HG02588 (cell line): ENCODE measurements at regions not wholly inside any gene's neighbourhood (a gene's known extent, or its start where the extent isn't known, plus 50 kb on each side); places are given as distances from the start of the nearest gene placed in this dataset.
"Not testable (repeated sequence)": the region's sequence is repeated elsewhere in the genome, so short reads cannot be mapped to it uniquely, and the experiment has no call there.

ENCODE experiments used
- ATAC-seq: cut with Tn5 transposase; IDR thresholded peaks from one replicate; pipeline ENCODE4 v1.9.1; 2021; ENCODE audit warnings: mild to moderate bottlenecking, moderate library complexity; ENCODE audit not compliant: unreplicated experiment

DNA sequence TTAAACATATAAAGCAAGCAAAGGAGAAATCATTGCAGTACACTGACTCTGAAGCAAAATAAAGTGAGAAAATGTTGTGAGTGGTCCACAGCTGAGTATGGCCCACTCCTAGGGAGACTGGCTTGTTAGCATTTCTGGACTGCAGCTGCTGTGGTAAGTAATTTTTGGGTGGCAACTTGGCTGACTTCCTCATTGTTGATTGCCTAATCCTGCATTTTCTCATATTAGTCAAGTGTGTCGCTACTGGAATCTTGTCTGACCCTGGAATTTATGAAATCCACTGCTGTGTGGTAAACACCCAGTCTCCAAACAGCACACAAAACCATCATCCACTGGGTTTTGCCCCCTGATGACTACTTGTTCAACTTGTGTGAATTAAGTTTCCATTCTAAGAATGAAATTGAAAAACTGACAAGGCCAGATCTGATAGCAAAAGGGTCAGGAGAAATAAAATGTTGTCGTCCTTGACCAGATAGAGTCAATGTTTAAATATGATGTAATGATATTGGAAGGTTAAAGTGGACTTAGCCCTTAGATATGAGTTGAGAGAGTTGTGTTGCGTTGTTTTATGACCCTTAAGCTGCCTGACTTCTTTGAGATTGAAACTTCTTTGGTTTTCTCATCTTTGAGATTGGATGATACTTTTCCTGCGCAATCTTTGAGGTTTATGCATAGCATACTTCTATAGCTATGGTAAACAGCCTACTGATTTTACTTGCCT lies 106.6 kb upstream of the SEC22B start:
- ATAC-seq = not testable (repeated sequence)

DNA sequence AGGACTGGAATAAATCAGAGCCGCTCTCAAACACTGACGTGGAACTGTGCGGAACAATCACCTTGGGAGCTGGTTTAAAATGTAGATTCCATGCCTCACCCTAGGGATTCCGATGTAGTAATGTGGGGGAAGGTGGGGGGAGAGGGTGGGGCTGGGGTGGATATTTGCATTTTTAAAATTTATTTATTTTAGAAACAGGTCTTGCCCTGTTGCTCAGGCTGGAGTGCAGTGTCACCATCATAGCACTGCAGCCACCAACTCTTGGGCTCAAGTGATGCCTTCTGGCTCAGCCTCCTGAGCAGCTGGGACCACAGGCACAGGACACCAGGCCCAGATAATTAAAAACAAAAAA lies 101.9 kb upstream of the SEC22B start:
- ATAC-seq = not testable (repeated sequence)

DNA sequence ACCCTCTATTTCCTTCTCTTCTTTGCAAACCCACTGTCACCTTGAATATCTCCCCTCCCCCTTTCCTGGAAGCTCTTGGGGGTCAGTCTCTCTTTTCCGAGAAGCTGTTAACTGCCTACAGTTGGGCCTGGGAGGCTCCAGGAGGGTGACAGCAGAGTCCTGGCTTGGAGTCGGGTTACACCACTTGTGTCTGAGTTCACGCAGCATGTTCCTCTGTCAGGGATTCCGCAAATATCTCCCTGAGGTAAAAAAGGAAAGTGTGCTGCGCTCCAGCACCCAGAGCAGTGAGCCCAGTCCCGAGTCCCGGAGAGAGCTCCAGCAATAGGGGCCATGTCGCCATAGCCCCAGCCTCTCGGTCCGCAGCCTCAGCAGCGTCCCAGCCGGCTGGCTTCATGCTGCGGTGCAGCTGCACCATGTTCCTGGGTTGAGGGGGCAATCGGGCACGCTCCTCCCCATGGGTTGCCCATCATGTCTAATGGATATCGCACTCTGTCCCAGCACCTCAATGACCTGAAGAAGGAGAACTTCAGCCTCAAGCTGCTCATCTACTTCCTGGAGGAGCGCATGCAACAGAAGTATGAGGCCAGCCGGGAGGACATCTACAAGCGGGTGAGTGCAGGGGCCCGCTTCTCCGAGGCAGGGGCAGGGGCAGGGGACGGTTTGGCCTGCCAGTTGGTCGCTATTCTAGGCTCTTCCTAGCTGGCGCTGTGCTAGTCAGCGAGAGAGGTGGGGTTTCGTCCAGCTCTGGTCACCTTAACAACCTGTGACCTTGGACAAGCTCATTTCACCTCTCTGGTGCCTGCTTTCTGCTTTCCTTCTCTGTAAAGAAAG lies 101.3 kb upstream of the SEC22B start:
- ATAC-seq = not testable (repeated sequence)

DNA sequence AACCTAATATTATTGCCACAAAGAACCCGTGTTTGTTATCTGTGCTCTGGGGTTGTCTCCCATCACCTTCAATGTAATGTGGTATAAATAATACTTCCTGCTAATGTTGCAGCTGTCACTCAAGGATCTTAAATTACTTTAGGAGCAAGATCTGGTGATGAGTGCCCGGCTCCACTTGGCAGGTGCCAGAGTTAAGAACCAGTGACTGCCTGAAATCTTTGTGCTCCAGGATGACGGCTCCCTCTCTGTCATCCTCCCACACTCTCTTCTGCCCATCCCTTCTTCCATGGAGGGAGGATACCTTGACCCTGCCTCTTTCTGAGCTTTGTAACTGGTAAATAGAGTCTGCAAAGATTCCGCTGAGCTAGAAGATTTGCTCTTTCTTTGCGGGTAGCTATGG lies 100.4 kb upstream of the SEC22B start:
- not testable (repeated sequence) for ATAC-seq

DNA sequence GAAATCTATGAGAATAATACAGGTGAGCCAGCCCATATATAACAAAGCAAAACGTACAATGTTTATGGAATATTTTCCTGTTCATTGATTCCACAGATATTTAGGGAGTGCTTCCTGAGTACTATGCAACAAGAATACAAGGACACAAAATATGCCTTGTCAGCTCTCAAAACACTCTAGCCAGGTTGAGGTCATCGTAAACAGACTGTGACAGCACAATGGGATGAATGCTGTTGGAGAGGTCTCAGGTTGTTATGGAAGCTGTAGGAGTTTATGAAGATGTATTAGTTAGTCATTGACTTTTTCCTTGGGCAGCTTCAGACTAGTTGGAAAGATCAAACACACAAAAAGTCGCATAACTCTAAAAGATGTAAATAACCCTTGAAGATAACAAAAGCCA lies 98.1 kb upstream of the SEC22B start:
- ATAC-seq = not testable (repeated sequence)

DNA sequence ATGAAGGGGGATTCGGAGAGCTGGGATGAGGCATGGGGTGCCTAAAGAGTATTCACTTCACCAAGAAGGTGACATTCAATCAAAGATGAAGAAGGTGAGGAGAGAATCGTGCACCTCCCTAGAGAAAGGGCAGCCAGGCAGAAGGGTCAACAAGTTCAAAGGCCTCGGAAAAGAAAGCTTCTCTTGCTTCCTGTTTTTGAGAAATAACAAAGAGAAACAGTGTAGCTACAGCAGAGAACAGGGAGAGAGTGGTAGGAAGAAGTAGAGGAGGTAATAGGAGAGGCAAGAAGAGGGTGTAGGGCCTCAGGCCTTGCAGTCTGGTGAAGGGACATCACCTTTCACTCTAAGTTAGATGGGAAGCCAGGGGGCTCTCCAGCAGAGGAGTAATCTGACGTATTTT lies 97.0 kb upstream of the SEC22B start:
- ATAC-seq = not testable (repeated sequence)

DNA sequence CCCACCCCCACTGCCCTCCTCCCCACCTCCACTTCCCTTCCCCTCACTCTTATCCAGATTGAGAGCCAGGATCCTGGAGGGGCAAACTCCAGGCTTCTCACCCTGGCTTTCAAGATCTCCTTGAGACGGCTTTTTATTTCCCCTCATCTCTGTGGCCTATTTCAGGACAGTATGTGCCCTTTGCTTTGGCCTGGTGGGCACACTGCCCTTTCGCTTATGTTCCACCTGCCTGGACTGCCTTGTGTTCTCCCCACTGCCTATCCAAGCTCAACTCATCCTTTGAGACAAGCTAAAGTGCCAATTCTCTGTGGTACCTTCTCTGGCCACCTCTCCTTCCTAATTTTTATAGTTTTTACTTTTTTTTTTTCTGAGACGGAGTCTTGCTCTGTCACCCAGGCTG lies 95.9 kb upstream of the SEC22B start:
- not testable (repeated sequence) for ATAC-seq

DNA sequence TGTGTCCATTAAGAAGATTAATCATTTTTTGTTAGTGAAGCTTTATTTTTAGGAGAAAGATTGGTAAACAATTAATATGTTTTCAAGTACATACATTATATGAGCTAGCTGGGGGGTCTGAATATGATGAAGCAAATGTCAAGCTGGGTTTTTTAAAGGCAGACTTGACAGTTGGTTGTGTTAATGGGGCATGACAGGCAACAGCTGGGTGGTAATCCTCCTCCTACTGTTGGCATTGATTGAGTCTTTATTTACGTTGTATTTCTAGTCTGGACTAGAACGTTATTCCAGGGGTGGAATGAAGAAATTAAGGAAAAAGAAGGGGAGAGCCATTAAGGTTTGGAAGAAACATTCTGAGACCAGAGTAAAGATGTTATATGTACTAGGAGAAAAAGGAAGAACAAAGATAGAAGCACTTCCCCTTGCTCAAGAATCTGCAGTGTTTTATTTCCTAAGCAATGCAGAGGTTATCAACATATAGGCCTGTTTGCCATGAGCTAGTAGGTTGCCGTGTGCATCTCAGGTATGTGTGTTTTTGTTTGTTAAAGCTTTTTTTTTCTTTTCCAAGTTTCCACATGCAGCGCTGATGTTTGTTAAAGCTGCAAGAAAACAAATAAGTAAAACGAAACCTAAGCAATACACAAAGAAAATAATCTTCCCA lies 95.4 kb upstream of the SEC22B start:
- not testable (repeated sequence) for ATAC-seq

DNA sequence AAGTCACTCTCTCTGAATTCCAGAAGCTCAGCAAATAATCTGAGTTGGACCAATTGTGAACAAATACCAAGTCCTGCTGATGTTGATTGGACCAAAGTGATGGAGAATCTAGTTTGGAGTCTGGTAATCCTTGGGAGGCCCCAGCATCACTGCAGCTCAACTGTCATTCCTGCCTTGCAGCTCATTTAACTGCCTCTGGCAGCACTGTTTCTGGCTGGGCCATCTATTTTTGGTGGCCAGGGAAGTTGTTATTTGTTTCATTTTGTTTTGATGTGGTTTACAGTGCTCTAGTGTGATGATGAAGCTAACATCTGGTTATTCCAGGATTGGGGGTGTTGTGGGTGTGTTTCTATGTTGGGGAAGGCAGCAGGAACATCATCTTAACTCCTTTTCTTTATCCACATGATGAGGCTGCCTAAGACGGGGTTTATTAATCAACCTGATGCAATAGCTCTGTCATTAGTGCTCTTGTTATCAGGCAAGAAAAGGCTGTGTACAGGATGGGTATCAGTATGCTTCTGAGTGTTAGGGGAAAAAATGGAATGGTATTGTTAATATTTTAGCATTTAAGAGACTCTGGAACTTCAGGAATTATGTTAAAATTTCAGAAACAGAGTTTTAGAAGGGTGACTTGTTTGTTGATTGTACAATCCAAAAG lies 91.7 kb upstream of the SEC22B start:
- not testable (repeated sequence) for ATAC-seq

DNA sequence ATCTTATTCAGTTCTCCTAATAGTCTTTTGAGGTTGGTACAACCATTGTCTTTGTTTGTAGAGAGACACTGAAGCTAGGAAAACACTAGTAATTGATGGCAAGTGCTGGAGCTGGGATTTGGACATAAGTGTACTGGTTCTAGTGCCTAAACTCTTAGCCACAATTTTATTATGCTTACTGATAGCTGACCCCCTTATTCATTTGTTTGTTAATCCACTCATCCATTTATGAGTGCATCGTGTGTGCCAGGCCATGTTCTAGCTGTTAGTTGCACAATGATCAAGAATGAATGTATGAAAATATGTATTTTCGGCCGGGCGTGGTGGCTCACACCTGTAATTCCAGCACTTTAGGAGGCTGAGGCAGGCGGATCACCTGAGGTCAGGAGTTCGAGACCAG lies 88.2 kb upstream of the SEC22B start:
- ATAC-seq = not testable (repeated sequence)

DNA sequence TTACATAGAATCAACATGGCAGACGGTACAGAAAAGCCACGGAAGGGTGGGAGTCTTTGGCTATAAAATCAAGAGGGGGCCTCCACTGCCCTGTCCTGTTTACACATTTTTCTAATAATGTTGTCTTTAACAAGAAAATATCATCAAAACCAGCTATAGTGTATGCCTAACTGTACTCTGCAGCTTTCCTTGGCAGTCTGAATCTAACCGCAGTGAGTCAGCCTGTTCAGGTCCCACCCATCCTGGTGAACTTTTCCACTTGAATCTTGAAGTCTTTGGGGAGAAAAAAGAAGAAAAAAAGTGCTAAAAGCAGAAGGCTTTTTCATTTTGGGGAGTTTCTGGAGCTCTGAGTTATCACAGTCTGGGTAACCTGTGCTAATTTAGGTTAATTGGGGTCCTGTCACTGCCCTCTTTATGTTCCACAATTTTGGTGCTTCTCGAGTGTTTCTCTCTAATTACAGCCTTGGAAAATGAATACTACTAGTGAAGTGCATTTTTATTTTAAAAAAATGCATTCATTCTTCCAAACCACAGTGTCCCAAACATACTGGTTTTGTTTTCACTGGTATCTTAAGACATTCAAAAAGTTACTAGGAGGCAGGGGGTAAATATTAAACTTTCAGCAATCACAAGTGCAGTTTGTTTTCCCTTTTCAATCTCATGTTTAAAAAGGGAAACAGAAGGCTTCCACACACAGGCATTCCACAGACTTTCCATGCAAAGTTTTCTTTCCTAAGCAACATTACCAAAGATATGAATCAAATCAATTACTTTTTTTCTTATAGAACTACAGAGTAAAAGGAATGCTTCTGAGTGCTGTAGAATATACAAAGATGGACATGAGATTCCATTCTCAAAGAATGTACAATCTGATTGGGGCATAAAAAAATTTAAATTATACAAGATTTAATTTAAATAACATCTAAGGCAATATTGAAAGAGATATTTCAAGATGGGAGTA lies 86.8 kb upstream of the SEC22B start:
- ATAC-seq = not testable (repeated sequence)

DNA sequence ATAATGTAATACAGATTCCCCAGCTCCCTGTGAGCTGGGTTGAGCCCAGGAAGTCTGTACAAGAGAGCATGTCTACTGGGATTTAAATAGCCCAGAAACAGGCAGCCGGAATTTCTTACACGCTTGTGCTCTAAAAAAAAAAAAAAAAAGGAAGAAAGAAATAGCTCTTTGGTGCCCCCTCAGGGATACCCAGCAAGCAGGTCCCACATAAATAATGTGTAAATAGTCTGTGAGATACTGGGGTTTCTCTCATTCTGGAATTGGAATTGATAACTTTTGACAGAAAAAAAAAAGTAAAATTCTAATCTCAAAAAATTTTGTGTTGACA lies 81.4 kb upstream of the SEC22B start:
- not testable (repeated sequence) for ATAC-seq

DNA sequence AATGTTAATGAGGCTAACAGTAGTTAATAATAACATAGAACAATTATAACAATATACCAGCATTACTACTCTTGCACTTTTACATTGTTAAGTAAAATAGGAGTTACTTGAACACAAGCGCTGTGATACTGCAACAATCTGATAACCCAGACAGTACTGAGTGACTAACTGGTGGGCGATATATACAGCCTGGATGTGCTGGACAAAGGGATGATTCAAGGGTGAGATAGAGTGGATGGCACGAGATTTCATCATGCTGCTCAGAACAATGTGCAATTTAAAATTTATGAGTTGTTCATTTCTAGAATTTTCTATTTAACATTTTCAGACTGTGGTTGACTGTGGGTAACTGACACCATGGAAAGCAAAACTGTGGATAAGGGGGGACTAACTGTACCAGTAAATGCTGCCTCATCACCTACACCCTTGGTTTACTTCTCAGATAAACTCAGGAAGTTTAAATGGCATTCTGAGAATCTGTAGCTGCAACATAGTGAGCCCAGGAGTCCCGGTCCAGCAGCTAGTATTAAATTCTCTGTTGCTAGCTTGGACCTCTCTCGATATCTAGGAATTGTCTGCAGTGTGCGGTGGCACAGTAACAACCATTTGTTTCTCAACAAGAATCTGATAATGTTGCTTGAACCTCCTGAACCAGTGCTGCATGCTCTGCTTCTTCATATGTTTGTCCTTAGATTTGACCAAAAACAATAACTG lies 80.9 kb upstream of the SEC22B start:
- not testable (repeated sequence) for ATAC-seq

DNA sequence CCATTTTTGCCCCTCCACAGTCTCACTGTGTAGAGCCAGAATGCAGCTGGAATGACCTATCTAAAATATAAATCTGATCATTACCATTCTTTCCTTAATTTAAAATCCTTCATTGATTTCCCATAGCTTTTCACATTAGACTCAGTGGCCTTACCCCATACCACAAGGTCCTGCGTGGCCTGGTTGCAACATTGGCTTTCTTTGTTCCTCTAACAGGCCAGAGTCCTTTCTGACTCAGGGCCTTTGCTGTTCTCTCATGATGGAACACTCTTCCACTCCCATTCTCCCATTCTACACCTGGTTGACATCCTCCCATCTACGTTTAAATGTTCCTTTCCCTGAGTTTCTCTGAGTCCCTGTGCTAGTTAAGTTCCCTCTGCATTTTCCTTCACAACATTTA lies 74.4 kb upstream of the SEC22B start:
- not testable (repeated sequence) for ATAC-seq

DNA sequence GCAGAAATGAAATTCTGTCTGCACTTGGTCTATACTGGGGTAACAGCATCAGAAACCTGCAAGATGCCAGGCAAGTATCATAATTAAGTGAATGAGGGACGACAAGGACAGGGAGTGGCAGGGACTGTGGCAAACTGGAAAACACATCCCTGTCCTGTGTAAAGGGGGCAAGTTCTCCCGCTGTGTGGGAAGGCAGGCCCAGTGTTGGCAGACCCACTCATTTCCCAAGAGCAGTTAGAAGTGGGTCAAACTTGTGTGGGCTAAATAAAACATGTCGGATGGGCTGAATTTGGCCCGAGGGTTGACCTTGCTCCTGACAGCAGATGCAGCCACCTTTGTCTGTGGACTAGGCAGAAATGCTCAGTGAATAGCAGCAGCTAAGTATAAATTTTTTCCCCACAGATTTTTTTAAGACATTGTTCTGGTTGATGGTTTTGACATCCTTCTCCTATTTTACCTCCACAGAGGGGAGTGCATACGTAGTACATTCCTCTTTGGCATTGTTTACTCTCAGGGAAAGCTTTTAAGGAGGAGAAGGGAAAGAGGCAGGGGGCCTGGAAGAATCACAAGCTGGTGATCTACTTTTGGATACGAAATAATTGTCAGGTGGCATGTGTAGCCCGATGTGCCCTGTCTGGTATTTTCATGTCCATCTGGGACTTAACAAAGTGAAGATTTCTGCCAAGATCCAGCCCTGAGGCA lies 72.6 kb upstream of the SEC22B start:
- ATAC-seq = not testable (repeated sequence)

DNA sequence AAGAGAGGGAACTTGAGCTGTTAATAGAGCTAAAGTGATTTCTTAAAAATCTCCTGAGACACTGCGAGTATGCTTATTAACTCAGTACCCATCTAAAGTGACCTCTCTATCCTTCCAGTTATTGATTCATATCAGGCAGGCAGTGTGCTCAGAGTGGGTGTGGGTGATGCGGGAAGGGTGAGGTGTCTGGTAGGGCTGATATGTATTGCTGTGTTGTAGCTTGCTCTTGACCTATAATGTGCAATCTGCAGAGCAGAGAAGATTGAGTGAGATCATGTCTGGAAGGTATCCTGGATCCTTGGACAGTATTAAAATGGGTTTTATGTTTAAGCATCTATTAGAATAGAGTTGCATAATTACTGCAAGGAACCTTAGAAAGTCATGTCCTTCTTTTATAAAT lies 71.9 kb upstream of the SEC22B start:
- not testable (repeated sequence) for ATAC-seq

DNA sequence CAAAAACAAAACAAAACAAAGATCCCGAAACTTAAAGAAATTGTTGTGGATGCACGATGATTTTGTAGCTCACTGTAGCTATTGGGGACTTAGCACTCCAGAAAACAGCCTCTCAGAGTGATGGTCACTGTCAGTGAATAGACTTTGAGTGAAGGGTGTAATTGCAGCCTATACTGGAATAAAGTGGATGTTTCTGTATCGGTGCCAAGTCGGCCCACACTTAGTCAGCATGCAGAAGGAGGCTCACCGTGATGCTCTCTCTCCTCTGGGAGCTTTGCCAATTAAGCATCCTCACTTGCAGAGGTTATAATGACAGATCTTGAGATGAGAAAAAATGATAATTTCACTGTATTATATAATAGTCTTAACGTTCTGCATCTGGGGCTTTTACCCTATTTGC lies 67.5 kb upstream of the SEC22B start:
- ATAC-seq = not testable (repeated sequence)

DNA sequence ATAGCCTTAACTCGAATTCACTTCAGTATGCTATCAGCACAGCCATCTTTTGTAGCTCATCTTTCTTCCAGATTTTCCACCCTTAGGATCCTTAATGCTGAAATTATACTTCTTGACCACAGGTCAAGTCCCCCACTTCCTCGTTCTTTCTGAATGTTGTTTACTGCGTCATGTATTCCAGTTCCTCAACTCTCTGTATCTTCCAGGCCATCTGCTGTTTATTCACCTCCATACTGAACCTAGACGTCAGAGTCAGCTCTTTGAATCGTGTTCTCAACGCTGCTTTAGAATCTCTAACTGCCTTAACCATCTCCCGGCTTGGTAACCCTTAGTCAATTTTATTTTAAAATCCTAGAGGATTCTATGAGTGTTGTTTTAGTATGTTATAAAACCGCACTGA lies 66.3 kb upstream of the SEC22B start:
- not testable (repeated sequence) for ATAC-seq

DNA sequence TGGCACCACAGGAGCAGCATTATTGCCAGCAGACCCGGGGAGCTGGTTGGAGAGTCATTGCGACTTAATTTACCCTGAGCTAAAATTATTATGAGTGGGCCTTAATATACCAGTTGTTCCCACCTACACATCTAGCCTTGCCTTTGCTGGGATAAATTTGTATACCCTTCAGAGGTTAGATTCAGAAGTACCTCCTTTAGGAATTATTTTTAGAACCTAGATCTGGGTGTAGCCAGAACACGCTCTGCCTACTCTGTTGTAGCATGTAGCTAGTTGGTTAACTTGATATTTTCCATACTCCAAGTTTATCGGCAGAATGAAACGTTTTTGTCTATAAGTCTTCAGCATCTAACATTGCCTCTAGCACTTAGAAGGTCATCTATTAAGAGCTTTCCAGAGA lies 65.5 kb upstream of the SEC22B start:
- not testable (repeated sequence) for ATAC-seq
